GM12872 (cell line): ENCODE measurements at regions not wholly inside any gene's neighbourhood (a gene's known extent, or its start where the extent isn't known, plus 50 kb on each side); places are given as distances from the start of the nearest gene placed in this dataset.

ENCODE experiments used
- CTCF ChIP-seq: IDR thresholded peaks from 3 replicates; pipeline ENCODE4 v1.5.1; 2011; ENCODE audit warnings: low read depth, mild to moderate bottlenecking, low read length, moderate library complexity; ENCODE audit not compliant: insufficient read depth

GRCh38 chr10:33799281-33799943 lies 464.9 kb upstream of the NRP1 start:
- no peak for TF ChIP-seq CTCF

GRCh38 chr10:33798754-33799153 lies 464.3 kb upstream of the NRP1 start:
- no peak for TF ChIP-seq CTCF

- no peak for TF ChIP-seq CTCF
These were observed 462.2 kb upstream of the NRP1 start for GRCh38 chr10:33796680-33797079.

- no peak for TF ChIP-seq CTCF
These were observed 461.1 kb upstream of the NRP1 start for GRCh38 chr10:33795529-33795928.

- TF ChIP-seq CTCF, result no peak
These were observed 460.0 kb upstream of the NRP1 start for GRCh38 chr10:33794460-33794859.

GRCh38 chr10:33793793-33794192 lies 459.3 kb upstream of the NRP1 start:
- TF ChIP-seq CTCF, result no peak

- no peak for TF ChIP-seq CTCF
These were observed 456.8 kb upstream of the NRP1 start for GRCh38 chr10:33791272-33791660.
